Stomach (tissue), 4 donors: ENCODE measurements at regions not wholly inside any gene's neighbourhood (a gene's known extent, or its start where the extent isn't known, plus 50 kb on each side); places are given as distances from the start of the nearest gene placed in this dataset.

Source experiments
- EP300 ChIP-seq: sonication (generic); formaldehyde crosslinking; IDR thresholded peaks from one replicate; pipeline ENCODE4 v1.6.1; 2017; ENCODE audit warnings: antibody characterized with exemption
- POLR2A ChIP-seq, 4 donors: fragments of 450-650 bp; IDR thresholded peaks; one replicate each; pipeline ENCODE4 v1.6.1; 2016; ENCODE audit warnings: antibody characterized with exemption in 4 of 4, control low read depth in 2 of 4, mild to moderate bottlenecking in 1 of 4, moderate library complexity in 1 of 4
- POLR2AphosphoS5 ChIP-seq, 3 donors: sonication (generic); formaldehyde crosslinking; IDR thresholded peaks; one replicate each; pipeline ENCODE4 v1.6.1; 2016; ENCODE audit warnings: antibody characterized with exemption in 3 of 3
- TF ChIP-seq, protein P1 (sequence below), 7 experiments: fragments of 450-650 bp in 4 of 7; fragments of 200-600 bp in 3 of 7; sonication (generic) in 3 of 7; IDR thresholded peaks; one replicate each; pipeline ENCODE4 v1.5.1; 2016 to 2019; ENCODE audit warnings: antibody characterized with exemption in 7 of 7, control low read depth in 2 of 7, mild to moderate bottlenecking in 1 of 7

DNA sequence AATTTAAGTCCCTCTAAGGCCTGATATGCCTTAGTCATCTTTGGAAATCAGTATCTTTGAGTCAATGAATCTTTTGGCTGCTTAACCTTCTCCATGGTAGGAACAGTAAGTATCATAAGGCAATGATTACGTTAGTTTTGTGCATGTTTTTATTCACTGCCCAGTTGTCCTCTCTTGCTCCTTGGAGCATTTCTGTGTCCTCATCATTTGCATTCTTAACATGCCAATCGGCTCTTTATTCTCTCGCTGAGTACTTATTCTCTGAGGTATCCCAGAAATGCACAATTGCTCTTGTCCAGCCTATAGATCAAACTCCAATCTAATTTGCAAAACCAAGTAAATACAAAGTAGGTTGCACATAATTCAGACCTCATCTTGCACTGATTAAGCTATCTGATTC lies 405.0 kb upstream of the IL12A start:
- TF ChIP-seq POLR2A (IDR thresholded peaks at IDR 0.05) = no peak
- TF ChIP-seq, protein P1, sequence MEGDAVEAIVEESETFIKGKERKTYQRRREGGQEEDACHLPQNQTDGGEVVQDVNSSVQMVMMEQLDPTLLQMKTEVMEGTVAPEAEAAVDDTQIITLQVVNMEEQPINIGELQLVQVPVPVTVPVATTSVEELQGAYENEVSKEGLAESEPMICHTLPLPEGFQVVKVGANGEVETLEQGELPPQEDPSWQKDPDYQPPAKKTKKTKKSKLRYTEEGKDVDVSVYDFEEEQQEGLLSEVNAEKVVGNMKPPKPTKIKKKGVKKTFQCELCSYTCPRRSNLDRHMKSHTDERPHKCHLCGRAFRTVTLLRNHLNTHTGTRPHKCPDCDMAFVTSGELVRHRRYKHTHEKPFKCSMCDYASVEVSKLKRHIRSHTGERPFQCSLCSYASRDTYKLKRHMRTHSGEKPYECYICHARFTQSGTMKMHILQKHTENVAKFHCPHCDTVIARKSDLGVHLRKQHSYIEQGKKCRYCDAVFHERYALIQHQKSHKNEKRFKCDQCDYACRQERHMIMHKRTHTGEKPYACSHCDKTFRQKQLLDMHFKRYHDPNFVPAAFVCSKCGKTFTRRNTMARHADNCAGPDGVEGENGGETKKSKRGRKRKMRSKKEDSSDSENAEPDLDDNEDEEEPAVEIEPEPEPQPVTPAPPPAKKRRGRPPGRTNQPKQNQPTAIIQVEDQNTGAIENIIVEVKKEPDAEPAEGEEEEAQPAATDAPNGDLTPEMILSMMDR (IDR thresholded peaks at IDR 0.05) = no peak
- no peak for TF ChIP-seq POLR2AphosphoS5 (IDR thresholded peaks at IDR 0.05)
- TF ChIP-seq EP300 = no peak
